H1 (cell line): ENCODE measurements at regions not wholly inside any gene's neighbourhood (a gene's known extent, or its start where the extent isn't known, plus 50 kb on each side); places are given as distances from the start of the nearest gene placed in this dataset.

ENCODE experiments used
- CTCF ChIA-PET: fragments of 300-600 bp; sonication (Branson Sonifier 250); formaldehyde crosslinking; loops from one replicate; lab custom pipeline; 2021; ENCODE audit not compliant: partially characterized antibody; lab: Charles Lee
- POLR2A ChIA-PET: fragments of 300-600 bp; sonication (Branson Sonifier 250); formaldehyde crosslinking; loops from one replicate; lab custom pipeline; 2021; ENCODE audit warnings: inconsistent platforms; ENCODE audit not compliant: partially characterized antibody; lab: Charles Lee
- DNase-seq, 2 experiments: peaks; one replicate each; pipeline versions ENCODE4 v3.0.0 to v3.0.0-alpha.2; 2010 to 2022; ENCODE audit warnings: low spot score in 2 of 2, low read depth in 1 of 2, mixed read lengths in 1 of 2
- FAIRE-seq: peaks from 2 replicates; lab custom pipeline; 2011; peaks lifted over from hg19 to GRCh38; lab: Jason Lieb, UNC
- H2AFZ ChIP-seq: 2 replicates; pipeline ENCODE4 v1.8.1; 2012; ENCODE audit warnings: low read length, inconsistent platforms
- H2AK5ac ChIP-seq: 2 replicates; pipeline ENCODE4 v1.6.1; 2013; ENCODE audit warnings: low read depth, low read length
- H2BK120ac ChIP-seq: replicated peaks from 2 replicates; pipeline ENCODE3; 2013; ENCODE audit warnings: low read depth, low read length, inconsistent platforms
- H2BK12ac ChIP-seq: 2 replicates; pipeline ENCODE4 v1.6.1; 2013; ENCODE audit warnings: low read depth, low read length
- H2BK15ac ChIP-seq: 2 replicates; pipeline ENCODE4 v1.6.1; 2013; ENCODE audit warnings: low read length
- H2BK20ac ChIP-seq: 2 replicates; pipeline ENCODE4 v1.6.1; 2013; ENCODE audit warnings: low read length
- H2BK5ac ChIP-seq: 2 replicates; pipeline ENCODE4 v1.6.1; 2013; ENCODE audit warnings: low read depth, low read length
- H3K14ac ChIP-seq: 2 replicates; pipeline ENCODE4 v1.6.1; 2013; ENCODE audit warnings: inconsistent platforms; ENCODE audit not compliant: insufficient read length
- H3K18ac ChIP-seq: 2 replicates; pipeline ENCODE4 v1.6.1; 2013; ENCODE audit warnings: low read length; ENCODE audit errors: extremely low read depth
- H3K23ac ChIP-seq: 2 replicates; pipeline ENCODE4 v1.6.1; 2013; ENCODE audit warnings: inconsistent platforms; ENCODE audit not compliant: insufficient read length
- H3K23me2 ChIP-seq: 2 replicates; pipeline ENCODE4 v1.6.1; 2013; ENCODE audit warnings: low read depth, low read length
- H3K27ac ChIP-seq: 2 replicates; pipeline ENCODE4 v1.6.1; 2011; ENCODE audit warnings: low read depth, low read length, inconsistent platforms
- H3K27me3 ChIP-seq, 4 experiments: replicated peaks in 1 of 4; 1 replicate in 1 of 4; 2 replicates in 3 of 4; pipeline versions ENCODE4 v1.6.1 to v1.8.1; 2011 to 2013; ENCODE audit warnings: low read length in 3 of 4, mild to moderate bottlenecking in 3 of 4, inconsistent platforms in 2 of 4, mixed read lengths in 2 of 4, moderate library complexity in 1 of 4; ENCODE audit not compliant: control insufficient read depth in 3 of 4, insufficient read depth in 3 of 4; ENCODE audit errors: extremely low read depth in 1 of 4
- H3K36me3 ChIP-seq, 4 experiments: 2 replicates each; pipeline versions ENCODE4 v1.6.1 to v1.8.1; 2011 to 2013; ENCODE audit warnings: mild to moderate bottlenecking in 4 of 4, low read length in 3 of 4, moderate library complexity in 2 of 4, control low read depth in 1 of 4, inconsistent platforms in 1 of 4; ENCODE audit not compliant: insufficient read depth in 4 of 4, control insufficient read depth in 2 of 4
- H3K4ac ChIP-seq: replicated peaks from 2 replicates; pipeline ENCODE3; 2013; ENCODE audit warnings: low read length, low read depth, mixed read lengths, inconsistent platforms; ENCODE audit not compliant: insufficient read length
- H3K4me1 ChIP-seq, 4 experiments: replicated peaks in 1 of 4; 1 replicate in 1 of 4; 2 replicates in 3 of 4; pipeline versions ENCODE4 v1.6.1 to v1.8.1; 2011 to 2013; ENCODE audit warnings: low read length in 3 of 4, inconsistent platforms in 2 of 4, mixed read lengths in 1 of 4; ENCODE audit not compliant: insufficient read depth in 4 of 4, control insufficient read depth in 3 of 4
- H3K4me2 ChIP-seq, 2 experiments: 2 replicates each; pipeline versions ENCODE4 v1.6.1 to v1.8.1; 2011 to 2013; ENCODE audit warnings: low read depth in 2 of 2, low read length in 2 of 2, control low read depth in 1 of 2, inconsistent platforms in 1 of 2, mild to moderate bottlenecking in 1 of 2; ENCODE audit not compliant: insufficient read depth in 1 of 2
- H3K4me3 ChIP-seq, 4 experiments: fragments of 200-600, 300-600 bp in 1 of 4; sonication (generic), shearing (Covaris generic), sonication (Bioruptor Twin) in 1 of 4; 2 replicates each; pipeline versions ENCODE4 v1.5.1 to v1.8.1; 2011 to 2016; ENCODE audit warnings: low read length in 4 of 4, low read depth in 3 of 4, control low read depth in 2 of 4, inconsistent platforms in 2 of 4, mild to moderate bottlenecking in 2 of 4, mixed read lengths in 1 of 4, moderate library complexity in 1 of 4; ENCODE audit not compliant: insufficient read depth in 2 of 4; ENCODE audit errors: extremely low read depth in 1 of 4
- H3K56ac ChIP-seq: replicated peaks from 2 replicates; pipeline ENCODE3; 2013; ENCODE audit warnings: low read depth, mild to moderate bottlenecking, mixed read lengths, low read length, inconsistent platforms; ENCODE audit not compliant: insufficient read length
- H3K79me1 ChIP-seq: 2 replicates; pipeline ENCODE4 v1.6.1; 2013; ENCODE audit warnings: low read depth, low read length, control low read depth
- H3K79me2 ChIP-seq, 2 experiments: 2 replicates each; pipeline versions ENCODE4 v1.6.1 to v1.8.1; 2012 to 2013; ENCODE audit warnings: low read length in 2 of 2, mild to moderate bottlenecking in 2 of 2, inconsistent platforms in 1 of 2; ENCODE audit not compliant: insufficient read depth in 2 of 2, control insufficient read depth in 1 of 2
- H3K9ac ChIP-seq, 4 experiments: replicated peaks in 1 of 4; 1 replicate in 1 of 4; 2 replicates in 3 of 4; pipeline versions ENCODE4 v1.6.1 to v1.8.1; 2011 to 2013; ENCODE audit warnings: low read depth in 3 of 4, low read length in 3 of 4, control low read depth in 2 of 4, mild to moderate bottlenecking in 2 of 4, moderate library complexity in 2 of 4, inconsistent platforms in 1 of 4; ENCODE audit errors: extremely low read depth in 1 of 4
- H3K9me3 ChIP-seq, 2 experiments: 2 replicates each; pipeline versions ENCODE4 v1.6.1 to v1.8.1; 2012 to 2013; ENCODE audit warnings: mild to moderate bottlenecking in 2 of 2, moderate library complexity in 2 of 2, control low read depth in 1 of 2, inconsistent platforms in 1 of 2, low read depth in 1 of 2, low read length in 1 of 2, mixed read lengths in 1 of 2; ENCODE audit not compliant: insufficient read depth in 2 of 2
- H4K20me1 ChIP-seq, 2 experiments: replicated peaks in 1 of 2; 2 replicates each; pipeline versions ENCODE3 to v1.8.1; 2011 to 2013; ENCODE audit warnings: inconsistent platforms in 2 of 2, low read length in 2 of 2, mild to moderate bottlenecking in 1 of 2; ENCODE audit not compliant: insufficient read depth in 2 of 2, control insufficient read depth in 1 of 2
- H4K5ac ChIP-seq: 2 replicates; pipeline ENCODE4 v1.6.1; 2013; ENCODE audit warnings: low read length, low read depth, mixed read lengths, inconsistent platforms; ENCODE audit not compliant: insufficient read length
- H4K8ac ChIP-seq: 2 replicates; pipeline ENCODE4 v1.8.0; 2013; ENCODE audit warnings: mild to moderate bottlenecking, moderate library complexity, low read length, inconsistent platforms; ENCODE audit not compliant: insufficient read depth; ENCODE audit errors: extremely low read depth
- H4K91ac ChIP-seq: replicated peaks from 2 replicates; pipeline ENCODE3; 2013; ENCODE audit warnings: low read length, mixed read lengths, inconsistent platforms; ENCODE audit not compliant: insufficient read length
- CEBPB ChIP-seq: IDR thresholded peaks from 2 replicates; pipeline ENCODE4 v1.6.1; 2012; ENCODE audit warnings: low read depth, low read length
- CHD1 ChIP-seq: IDR thresholded peaks from 2 replicates; pipeline ENCODE4 v1.6.1; 2012; ENCODE audit warnings: low read depth, low read length, improper control_type of control experiment
- KDM4A ChIP-seq: IDR thresholded peaks from one replicate; pipeline ENCODE4 v1.7.1; 2012; ENCODE audit warnings: low read depth, mild to moderate bottlenecking, moderate library complexity, low read length, inconsistent platforms; ENCODE audit not compliant: severe bottlenecking
- NANOG ChIP-seq: IDR thresholded peaks from 2 replicates; pipeline ENCODE4 v1.6.1; 2011; ENCODE audit warnings: low read length, low read depth, mild to moderate bottlenecking, inconsistent platforms; ENCODE audit not compliant: insufficient read depth, poor library complexity, severe bottlenecking
- POLR2AphosphoS5 ChIP-seq: IDR thresholded peaks from 2 replicates; pipeline ENCODE4 v1.6.1; 2011; ENCODE audit warnings: low read depth, low read length
- RBBP5 ChIP-seq: IDR thresholded peaks from 2 replicates; pipeline ENCODE4 v1.7.1; 2012; ENCODE audit warnings: low read depth, mild to moderate bottlenecking, inconsistent platforms, low read length, moderate library complexity, borderline replicate concordance
- SIRT6 ChIP-seq: IDR thresholded peaks from one replicate; pipeline ENCODE4 v1.7.1; 2012; ENCODE audit warnings: low read length, inconsistent platforms
- SIX5 ChIP-seq: IDR thresholded peaks from 2 replicates; pipeline ENCODE4 v1.6.1; 2011; ENCODE audit warnings: mild to moderate bottlenecking, low read depth, low read length
- TAF1 ChIP-seq: IDR thresholded peaks from 2 replicates; pipeline ENCODE4 v1.6.1; 2011; ENCODE audit warnings: mild to moderate bottlenecking, low read depth, low read length
- WGBS, 2 experiments: shearing (Covaris generic) in 1 of 2; methylation state at CpG; one replicate each; pipeline versions ENCODE4 v1.1.6 to v1.1.7; 2013 to 2015; ENCODE audit warnings: low lambda C conversion rate in 2 of 2, mixed read lengths in 2 of 2, inconsistent platforms in 1 of 2, low coverage in 1 of 2, missing lambda C conversion rate in 1 of 2; ENCODE audit not compliant: insufficient replicate concordance in 2 of 2, insufficient coverage in 1 of 2, insufficient read length in 1 of 2; ENCODE audit errors: extremely low coverage in 1 of 2, missing lambda C conversion rate in 1 of 2; 5-methylcytosine and 5-hydroxymethylcytosine counted together
- TF ChIP-seq, protein P1 (sequence below): IDR thresholded peaks from 2 replicates; pipeline ENCODE4 v1.6.1; 2011; ENCODE audit warnings: low read length, improper control_type of control experiment

DNA sequence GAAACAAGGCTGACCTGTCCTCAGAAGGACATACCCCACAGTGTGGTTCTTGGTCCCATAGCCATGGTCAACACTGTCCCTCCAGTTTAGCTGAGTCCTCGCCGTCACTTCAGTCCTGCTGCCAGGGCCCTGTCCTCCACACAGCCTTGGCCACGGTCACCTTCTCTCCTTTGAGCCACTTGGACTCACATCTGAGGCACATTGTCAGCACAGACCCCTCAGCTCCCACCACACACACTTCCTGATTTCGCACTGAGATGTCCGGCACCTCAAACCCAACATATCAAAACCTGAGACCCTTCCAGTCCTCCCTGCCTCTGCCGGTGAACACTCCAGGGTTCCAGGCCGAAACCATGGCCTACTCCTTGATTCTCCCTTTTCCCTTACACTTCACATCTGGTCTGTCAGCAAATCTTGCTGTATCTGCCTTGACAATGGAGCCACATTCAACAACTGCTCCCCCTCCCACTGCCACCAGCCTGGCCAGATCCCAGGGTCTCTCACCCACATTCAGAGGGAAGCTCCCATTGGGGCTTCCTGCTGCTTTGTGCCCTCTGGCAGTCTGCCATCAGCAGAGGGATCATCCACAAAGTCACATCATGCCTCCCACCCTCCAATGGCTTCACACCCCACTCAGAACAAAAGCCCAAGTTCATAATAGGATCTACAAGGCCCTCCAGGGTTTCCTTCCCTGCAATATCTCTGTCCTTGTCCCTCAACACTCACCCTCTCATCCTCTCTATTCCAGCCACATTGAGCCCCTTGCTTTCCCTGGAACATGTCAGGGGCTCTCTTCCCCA, 219.6 kb upstream of the SHH start:
- H3K56ac ChIP-seq = no peak overlapping the region
- no peaks in the 10 kb centered on the region for H3K23me2 ChIP-seq
- no peaks in the 10 kb centered on the region for H3K4me1 ChIP-seq
- no peak overlapping the region for H3K4ac ChIP-seq
- H4K5ac ChIP-seq = no peak overlapping the region
- H4K91ac ChIP-seq = no peak overlapping the region
- no peak overlapping the region for H2BK20ac ChIP-seq
- 71% methylated on average over 7 of the region's 7 CpGs; no CpG with 5 or more reads in 1 of the 2 experiments for WGBS, 2 experiments
- H2BK15ac ChIP-seq = no peak overlapping the region
- H4K20me1 ChIP-seq = no peaks in the 10 kb centered on the region
- POLR2A ChIA-PET = no interaction called here
- no peak overlapping the region for H3K27ac ChIP-seq
- H3K27me3 ChIP-seq = no peaks in the 10 kb centered on the region
- no peak overlapping the region for H2BK12ac ChIP-seq
- no peaks in the 10 kb centered on the region for H3K79me2 ChIP-seq
- no peaks in the 10 kb centered on the region for H3K36me3 ChIP-seq
- no peak overlapping the region for H2AFZ ChIP-seq
- no peak overlapping the region for H3K14ac ChIP-seq
- no peak overlapping the region for H3K23ac ChIP-seq
- TF ChIP-seq KDM4A = no peak
- TF ChIP-seq TAF1 = no peak
- TF ChIP-seq, protein P1, sequence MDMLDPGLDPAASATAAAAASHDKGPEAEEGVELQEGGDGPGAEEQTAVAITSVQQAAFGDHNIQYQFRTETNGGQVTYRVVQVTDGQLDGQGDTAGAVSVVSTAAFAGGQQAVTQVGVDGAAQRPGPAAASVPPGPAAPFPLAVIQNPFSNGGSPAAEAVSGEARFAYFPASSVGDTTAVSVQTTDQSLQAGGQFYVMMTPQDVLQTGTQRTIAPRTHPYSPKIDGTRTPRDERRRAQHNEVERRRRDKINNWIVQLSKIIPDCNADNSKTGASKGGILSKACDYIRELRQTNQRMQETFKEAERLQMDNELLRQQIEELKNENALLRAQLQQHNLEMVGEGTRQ = no peak
- no peak for TF ChIP-seq SIRT6
- TF ChIP-seq CHD1 = no peak
- TF ChIP-seq CEBPB = no peak
- no peak for TF ChIP-seq SIX5
- TF ChIP-seq RBBP5 = no peak
- TF ChIP-seq POLR2AphosphoS5 = no peak
- no peak for TF ChIP-seq NANOG
- no peaks in the 10 kb centered on the region for H3K9me3 ChIP-seq
- H3K4me2 ChIP-seq = no peak overlapping the region
- H4K8ac ChIP-seq = no peak overlapping the region
- no peak overlapping the region for H3K18ac ChIP-seq
- FAIRE-seq = no peak
- no peak overlapping the region for H2BK5ac ChIP-seq
- CTCF ChIA-PET = no interaction called here
- H3K9ac ChIP-seq = no peak overlapping the region
- no peaks in the 10 kb centered on the region for H3K79me1 ChIP-seq
- no peak overlapping the region for H3K4me3 ChIP-seq
- DNase-seq = no peak
- no peak overlapping the region for H2AK5ac ChIP-seq
- H2BK120ac ChIP-seq = no peak overlapping the region
